ENCODE measurements at regions not wholly inside any gene's neighbourhood (a gene's known extent, or its start where the extent isn't known, plus 50 kb on each side); places are given as distances from the start of the nearest gene placed in this dataset.
"Not testable (repeated sequence)": the region's sequence is repeated elsewhere in the genome, so short reads cannot be mapped to it uniquely, and the experiment has no call there.

GRCh38 chr10:29725927-29726326, 91.2 kb upstream of the SVIL start:
- not testable (repeated sequence) for DNase-seq (ENCODE audit: low read depth in 2 of 2)

DNA sequence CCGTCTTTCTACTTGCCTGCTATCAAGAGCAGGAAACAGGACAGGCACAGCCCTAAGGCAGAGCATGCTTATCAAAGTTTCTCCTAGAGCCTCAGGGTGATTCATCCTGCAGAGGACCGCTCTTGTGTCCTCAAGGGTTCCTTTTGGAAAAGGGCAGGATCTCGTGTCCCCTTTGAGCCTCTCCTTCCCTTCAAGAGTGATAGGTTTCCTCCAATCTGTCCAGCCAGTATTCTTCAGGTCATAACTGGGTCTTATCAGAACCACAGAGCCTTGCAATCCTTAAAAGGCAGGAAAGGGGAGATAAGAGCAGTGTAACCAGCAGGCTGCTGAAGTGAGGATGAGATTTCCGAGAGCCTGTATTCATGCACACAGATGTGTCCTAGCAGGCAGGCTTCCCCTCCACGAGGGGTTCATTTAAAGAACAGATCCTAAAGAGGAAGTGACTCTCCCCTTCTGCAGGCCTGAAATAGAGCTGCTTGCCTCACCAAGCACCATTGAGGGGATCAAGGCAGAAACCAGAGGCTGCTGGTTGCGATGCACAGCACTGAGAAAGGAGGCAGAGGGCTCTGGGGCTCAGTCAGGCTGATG, 90.5 kb upstream of the SVIL start:
- DNase-seq (ENCODE audit: low read depth in 2 of 2): no peak

DNA sequence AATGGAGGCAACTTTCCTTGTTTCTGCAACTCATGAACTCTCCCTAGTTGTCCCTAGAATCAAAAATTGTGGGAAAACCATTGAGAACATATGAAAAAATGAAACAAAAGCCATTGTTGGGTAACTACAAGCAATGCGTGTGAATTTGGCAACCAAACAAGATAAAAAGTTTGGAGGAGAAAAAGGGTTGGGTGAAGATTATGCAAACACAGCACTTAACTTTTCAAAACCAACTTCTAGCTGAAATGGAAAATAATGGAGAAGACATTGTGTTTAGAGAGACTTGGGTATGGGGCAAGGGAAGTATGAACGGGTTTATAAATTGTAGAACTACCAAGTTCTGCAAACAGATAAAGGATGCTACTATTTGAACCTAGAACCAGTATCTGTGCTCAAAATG, 89.0 kb upstream of the SVIL start:
- no peak for DNase-seq (ENCODE audit: low read depth in 2 of 2)

DNA sequence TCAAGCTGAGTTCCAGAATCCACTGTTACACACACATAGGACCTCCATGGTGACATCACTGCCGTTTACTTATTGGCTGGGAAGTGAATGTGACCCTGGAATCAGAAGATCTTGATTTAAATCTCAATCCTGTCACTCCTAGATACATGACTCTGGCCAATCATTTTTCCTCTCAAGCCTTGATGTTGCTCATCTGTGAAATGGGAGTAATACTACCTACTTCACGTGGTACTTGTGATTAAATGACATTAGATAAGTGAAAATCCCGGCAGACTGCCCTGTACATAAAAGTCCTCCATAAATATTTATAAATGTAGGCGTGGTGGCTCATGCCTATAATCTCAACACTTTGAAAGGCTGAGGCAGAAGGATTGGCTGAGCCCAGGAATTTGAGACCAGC, 88.0 kb upstream of the SVIL start:
- DNase-seq (ENCODE audit: low read depth in 2 of 2): no peak

DNA sequence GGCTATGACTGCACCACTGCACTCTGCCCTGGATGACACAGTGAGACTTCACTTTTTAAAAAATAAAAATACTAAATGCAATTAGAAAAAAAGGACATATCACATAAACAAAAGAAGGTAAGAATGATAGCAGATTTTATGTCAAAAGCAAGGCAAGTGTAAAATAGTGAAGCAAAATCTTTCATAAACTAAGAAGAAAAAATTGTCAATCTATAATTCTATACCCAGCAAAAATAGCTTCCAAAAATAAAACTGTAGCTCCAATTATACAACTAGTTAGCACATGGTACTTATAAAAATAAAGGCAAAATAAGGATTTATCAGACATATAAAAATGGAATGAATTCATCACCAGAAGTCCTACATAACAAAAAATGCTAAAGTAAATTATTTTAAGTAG, 85.4 kb upstream of the SVIL start:
- DNase-seq (ENCODE audit: low read depth in 2 of 2): no peak

GRCh38 chr10:29719281-29719675, 84.5 kb upstream of the SVIL start:
- DNase-seq (ENCODE audit: low read depth in 2 of 2): no peak

DNA sequence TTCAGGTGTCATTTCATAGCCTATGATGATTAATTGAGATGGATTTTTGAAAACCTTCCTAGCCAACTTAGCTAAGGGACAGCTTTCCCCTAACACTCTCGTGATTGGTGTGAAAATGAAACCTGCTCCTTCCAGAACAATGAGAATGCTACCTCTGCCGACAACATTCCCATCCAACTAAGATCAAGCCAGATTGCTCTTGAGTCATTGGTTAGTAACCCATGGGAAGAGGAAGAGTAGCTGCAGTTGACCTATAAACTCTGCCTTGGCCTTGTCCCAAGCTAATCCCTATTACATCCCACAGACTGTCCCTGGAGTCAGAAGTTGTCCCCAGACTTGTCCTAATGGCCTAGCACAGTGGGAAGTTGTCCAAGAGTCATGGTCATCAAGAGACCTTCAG, 80.5 kb upstream of the SVIL start:
- DNase-seq (ENCODE audit: low read depth in 2 of 2): no peak

GRCh38 chr10:29714096-29714874, 79.5 kb upstream of the SVIL start:
- DNase-seq (ENCODE audit: low read depth in 2 of 2): no peak

DNA sequence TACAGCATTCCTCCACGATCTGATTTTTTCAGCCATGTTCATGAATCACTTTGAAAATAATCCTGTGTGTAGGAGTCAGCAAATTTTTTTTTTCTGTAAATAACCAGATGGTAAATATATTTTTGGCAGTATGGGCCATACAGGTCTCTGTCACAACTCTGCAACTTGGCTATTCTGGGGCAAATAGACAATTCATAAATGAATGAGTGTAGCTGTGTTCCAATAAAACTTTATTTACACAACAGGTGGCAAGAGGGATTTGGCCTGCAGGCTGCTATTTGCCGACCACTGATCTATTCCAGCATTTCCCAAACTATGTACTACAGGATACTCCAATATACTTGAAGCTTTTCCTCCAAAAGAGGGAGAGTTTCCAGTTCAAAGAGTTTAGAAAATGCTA, 78.7 kb upstream of the SVIL start:
- DNase-seq (ENCODE audit: low read depth in 2 of 2): no peak

DNA sequence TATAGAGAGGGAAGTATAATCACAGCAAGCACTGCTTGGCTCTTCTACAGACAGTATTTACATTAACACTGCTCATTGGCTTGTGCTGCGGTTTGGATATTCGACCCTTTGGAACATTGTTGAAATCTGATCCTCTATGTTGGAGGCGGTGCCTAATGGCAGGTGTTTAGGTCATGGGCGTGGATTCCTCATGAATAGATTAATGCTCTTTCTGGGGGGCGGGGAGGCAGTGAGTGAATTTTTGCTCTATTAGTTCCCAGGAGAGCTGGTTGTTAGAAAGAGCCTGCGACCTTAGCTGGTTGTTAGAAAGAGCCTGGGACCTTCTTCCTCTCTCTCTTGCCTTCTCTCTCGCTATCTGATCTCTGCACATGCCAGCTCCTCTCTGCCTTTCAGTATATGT, 77.3 kb upstream of the SVIL start:
- DNase-seq (ENCODE audit: low read depth in 2 of 2): no peak

DNA sequence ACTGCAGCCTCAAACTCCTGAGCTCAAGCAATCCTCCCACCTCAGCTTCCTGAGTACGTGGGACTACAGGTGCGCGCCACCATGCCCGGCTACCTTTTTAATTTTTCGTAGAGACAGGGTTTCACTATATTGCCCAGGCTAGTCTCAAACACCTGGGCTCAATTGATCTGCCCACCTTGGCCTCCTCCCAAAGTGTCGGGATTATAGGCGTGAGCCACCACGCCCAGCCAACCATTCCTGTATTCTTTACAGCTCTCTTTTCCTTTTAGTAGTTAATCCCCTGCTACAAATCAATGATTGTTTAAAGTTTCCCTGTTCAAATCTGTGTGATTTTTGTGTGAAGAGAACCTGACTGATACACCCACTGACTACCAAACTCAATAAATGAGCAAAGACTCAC, 75.4 kb upstream of the SVIL start:
- no peak for DNase-seq (ENCODE audit: low read depth in 2 of 2)

DNA sequence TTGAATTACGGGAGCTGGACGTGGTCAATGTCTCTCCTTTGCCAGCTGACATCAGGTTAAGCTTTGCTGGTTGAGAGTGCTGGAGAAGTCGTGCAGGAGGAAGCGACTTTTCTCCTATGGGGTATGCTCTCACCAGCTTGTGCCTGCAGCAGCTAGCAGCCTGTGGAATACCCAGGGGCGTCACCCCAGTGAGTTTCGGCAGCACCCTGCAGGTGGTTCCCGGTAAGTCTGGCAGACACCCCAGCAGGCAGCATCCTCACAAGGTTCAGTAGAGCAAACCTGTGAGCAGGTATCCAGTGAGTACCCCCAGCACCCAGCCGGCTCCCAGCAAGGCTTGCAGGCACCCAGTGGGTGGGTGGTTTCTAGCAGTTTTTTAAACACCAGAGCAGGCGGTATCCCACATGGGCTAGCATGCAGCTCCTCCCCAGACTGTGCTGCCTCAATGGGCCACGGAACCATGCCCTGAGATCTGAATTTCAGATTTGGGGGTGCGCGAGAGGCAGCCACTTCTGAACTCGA, 74.8 kb upstream of the SVIL start:
- DNase-seq (ENCODE audit: low read depth in 2 of 2): no peak

DNA sequence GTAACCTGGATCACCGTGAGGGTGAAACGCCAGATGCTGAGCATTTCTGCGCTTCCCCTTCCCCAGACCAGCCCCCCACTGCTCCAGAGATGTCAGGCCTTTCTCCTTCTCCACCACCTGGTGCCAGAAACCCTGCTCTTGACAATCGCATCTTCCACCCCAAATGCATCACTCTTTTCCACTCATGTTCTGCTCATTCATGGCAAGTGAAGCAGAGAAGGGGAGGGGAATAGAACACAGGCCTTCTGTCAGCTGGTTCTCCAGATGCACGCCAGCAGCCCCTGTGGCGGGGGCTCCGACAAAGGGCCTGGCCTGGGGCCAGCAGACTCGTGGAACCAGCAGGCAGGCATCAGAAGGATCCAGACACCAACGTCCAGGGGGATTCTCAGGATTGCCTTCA, 68.5 kb upstream of the SVIL start:
- no peak for DNase-seq (ENCODE audit: low read depth in 2 of 2)

- no peak for DNase-seq (ENCODE audit: low read depth in 2 of 2)
Observed at GRCh38 chr10:29702273-29703164, 67.7 kb upstream of the SVIL start.

DNA sequence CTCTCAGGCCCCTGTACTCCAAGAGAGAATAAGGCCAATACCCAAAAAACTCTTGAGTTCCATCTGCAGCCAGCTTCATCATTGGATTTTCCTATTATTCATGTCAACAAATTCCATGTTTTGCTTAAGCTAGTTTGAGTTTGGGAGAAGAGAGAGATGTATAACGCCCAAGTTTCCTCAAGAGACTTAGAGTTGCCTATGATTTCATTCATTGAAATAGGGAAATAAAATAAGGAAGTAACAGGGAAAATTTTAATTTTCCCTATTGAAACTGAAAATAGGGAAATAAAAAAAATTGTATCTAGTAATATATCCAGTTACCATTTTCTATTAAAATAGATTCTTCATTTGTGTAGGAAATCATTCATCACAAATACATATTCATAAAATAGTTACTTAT, 66.5 kb upstream of the SVIL start:
- DNase-seq (ENCODE audit: low read depth in 2 of 2): no peak

GRCh38 chr10:29699621-29700020, 64.8 kb upstream of the SVIL start:
- no peak for DNase-seq (ENCODE audit: low read depth in 2 of 2)

GRCh38 chr10:29698773-29699490, 64.2 kb upstream of the SVIL start:
- DNase-seq (ENCODE audit: low read depth in 2 of 2): no peak

GRCh38 chr10:29696581-29696980, 61.8 kb upstream of the SVIL start:
- DNase-seq (ENCODE audit: low read depth in 2 of 2): not testable (repeated sequence)

GRCh38 chr10:29694121-29694520, 59.4 kb upstream of the SVIL start:
- no peak for DNase-seq (ENCODE audit: low read depth in 2 of 2)

DNA sequence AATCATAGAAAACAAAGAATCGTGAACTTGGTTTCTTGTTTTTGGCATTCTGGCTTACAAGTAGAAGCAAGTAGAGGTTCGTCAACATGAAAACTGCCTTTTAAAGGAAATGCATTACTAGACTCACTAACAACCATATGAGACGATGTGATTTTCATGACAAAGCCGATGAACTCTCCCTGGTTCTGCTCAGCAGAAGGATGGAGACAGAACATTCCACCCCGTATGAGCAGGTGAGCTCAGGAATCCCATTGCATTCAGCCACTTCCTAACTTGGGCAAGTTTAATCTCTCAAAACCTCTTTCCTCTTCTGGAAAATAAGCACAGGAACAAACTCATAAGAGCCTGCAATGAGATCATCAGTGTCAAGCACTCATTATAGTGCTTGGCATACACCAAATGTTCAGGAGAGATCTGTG, 57.4 kb upstream of the SVIL start:
- DNase-seq (ENCODE audit: low read depth in 2 of 2): no peak

- no peak for DNase-seq (ENCODE audit: low read depth in 2 of 2)
Observed at GRCh38 chr10:29691564-29692072, 56.8 kb upstream of the SVIL start.

DNA sequence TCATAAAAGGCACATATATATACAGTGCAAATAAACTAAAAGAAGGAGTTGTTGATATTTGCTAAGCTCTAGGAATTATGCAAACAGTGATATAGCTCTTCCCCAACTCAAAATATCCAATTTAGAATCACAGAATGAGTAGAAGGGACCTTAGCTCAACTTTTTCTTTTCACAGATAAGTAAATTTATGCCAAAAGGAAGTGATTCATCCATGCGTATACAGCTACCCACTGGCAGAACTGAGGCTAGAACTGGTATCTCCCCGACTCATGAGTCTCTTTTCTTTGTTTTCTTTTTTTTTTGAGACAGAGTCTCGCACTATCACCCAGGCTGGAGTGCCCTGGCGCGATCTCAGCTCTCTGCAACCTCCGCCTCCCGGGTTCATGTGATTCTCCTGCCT, 54.2 kb upstream of the SVIL start:
- peak in 1 of 2 donors; percentile 4 for DNase-seq (ENCODE audit: low read depth in 2 of 2)
